ENCODE measurements at regions not wholly inside any gene's neighbourhood (a gene's known extent, or its start where the extent isn't known, plus 50 kb on each side); places are given as distances from the start of the nearest gene placed in this dataset.
"Not testable (repeated sequence)": the region's sequence is repeated elsewhere in the genome, so short reads cannot be mapped to it uniquely, and the experiment has no call there.

DNA sequence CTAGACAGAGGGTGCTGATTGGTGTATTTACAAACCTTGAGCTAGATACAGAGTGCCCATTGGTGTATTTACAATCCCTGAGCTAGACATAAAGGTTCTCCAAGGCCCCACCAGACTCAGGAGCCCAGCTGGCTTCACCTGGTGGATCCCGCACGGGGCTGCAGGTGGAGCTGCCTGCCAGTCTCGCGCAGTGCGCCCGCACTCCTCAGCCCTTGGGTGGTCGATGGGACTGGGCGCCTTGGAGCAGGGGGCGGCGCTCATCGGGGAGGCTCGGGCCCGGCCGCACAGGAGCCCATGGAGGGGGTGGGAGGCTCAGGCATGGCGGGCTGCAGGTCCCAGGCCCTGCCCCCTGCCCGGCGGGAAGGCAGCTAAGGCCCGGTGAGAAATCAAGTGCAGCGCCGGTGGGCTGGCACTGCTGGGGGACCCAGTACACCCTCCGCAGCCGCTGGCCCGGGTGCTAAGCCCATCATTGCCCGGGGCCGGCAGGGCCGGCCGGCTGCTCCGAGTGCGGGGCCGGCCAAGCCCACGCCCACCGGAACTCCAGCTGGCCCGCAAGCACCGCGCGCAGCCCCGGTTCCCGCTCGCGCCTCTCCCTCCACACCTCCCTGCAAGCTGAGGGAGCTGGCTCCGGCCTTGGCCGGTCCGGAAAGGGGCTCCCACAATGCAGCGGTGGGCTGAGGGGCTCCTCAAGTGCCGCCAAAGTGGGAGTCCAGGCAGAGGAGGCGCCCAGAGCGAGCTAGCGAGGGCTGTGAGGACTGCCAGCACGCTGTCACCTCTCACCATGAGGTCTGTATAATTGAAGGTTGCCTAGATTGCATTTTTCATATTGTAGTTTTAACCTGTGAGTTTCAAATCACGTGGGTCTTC lies 765.4 kb downstream of the TAF11L14 start:
- not testable (repeated sequence) for H4K91ac ChIP-seq (ENCODE audit: low read depth, low read length); H3K9ac ChIP-seq (ENCODE audit: low read length); H4K8ac ChIP-seq (ENCODE audit: low read depth, low read length); H3K36me3 ChIP-seq (ENCODE audit: control insufficient read depth in 1 of 2, insufficient read depth in 2 of 2, low read length in 2 of 2); H3K27me3 ChIP-seq (ENCODE audit: insufficient read depth, low read length); H3K79me2 ChIP-seq (ENCODE audit: control insufficient read depth, insufficient read depth, low read length, poor library complexity); H2BK5ac ChIP-seq (ENCODE audit: low read depth, low read length, poor library complexity); H2AK5ac ChIP-seq (ENCODE audit: low read length); H2BK120ac ChIP-seq (ENCODE audit: insufficient read depth, low read length, poor library complexity); H3K4me3 ChIP-seq (ENCODE audit: low read depth, low read length); H3K4me1 ChIP-seq (ENCODE audit: control insufficient read depth in 1 of 2, insufficient read depth in 2 of 2, low read length in 2 of 2); H4K12ac ChIP-seq (ENCODE audit: low read depth, low read length); H3K23ac ChIP-seq (ENCODE audit: low read length); H3K4me2 ChIP-seq (ENCODE audit: low read length); H3K9me3 ChIP-seq (ENCODE audit: insufficient read depth, low read depth, low read length); H3K27ac ChIP-seq (ENCODE audit: low read depth, low read length); H3K14ac ChIP-seq (ENCODE audit: low read length); H3K18ac ChIP-seq (ENCODE audit: low read length); H2BK12ac ChIP-seq (ENCODE audit: low read length); H2AFZ ChIP-seq (ENCODE audit: insufficient read depth, low read length, poor library complexity); H3K79me1 ChIP-seq (ENCODE audit: low read length); DNase-seq; H3K4ac ChIP-seq (ENCODE audit: low read depth, low read length)
- WGBS (ENCODE audit: extremely low coverage, insufficient coverage, insufficient read length), result no CpG with 5 or more reads among the region's 50 CpGs

DNA sequence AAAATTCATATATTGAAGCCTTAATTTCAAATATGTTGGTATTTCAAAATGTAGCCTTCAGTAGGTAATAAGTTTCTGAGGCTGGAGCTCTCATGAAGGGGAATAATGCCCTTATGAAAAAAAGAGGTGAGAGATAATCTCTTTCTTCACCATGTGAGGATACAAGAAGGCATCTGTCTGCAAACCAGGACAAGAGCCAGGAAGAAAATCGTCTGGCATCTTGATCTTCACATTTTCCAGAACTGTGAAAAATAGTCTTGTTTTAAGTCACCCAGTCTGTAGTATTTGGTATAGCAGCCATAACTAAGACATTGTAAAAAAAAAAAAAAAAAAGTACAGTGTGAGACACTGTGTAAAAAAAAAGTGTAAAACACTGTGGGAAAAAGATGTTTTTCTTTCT lies 768.9 kb downstream of the TAF11L14 start:
- no CpG with 5 or more reads among the region's 1 CpG for WGBS (ENCODE audit: extremely low coverage, insufficient coverage, insufficient read length)
- no peak overlapping the region for H4K12ac ChIP-seq (ENCODE audit: low read depth, low read length)

DNA sequence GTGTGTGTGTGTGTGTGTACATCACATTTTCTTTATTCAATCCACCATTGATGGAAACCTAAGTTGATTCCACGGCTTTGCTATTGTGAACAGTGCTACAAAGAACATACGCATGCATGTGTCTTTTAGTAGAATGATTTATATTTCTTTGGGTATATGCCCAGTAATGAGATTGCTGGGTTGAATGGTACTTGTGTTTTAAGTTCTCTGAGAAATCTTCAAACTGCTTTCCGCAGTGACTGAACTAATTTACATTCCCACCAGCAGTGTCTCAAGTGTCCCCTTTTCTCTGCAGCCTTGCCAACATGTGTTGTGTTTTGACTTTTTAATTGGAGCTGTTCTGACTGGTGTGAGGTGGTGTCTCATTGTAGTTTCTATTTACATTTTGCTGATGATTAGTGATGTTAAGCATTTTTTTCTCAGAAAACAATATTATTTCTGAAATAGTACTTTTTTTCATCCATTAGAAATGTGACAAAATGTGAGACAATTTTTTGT lies 769.7 kb downstream of the TAF11L14 start:
- Histone ChIP-seq H3K4me1 (ENCODE audit: control insufficient read depth in 1 of 2, insufficient read depth in 2 of 2, low read length in 2 of 2) (no peaks in the 10 kb centered on the region), H2BK5ac (ENCODE audit: low read depth, low read length, poor library complexity) (no peak overlapping the region), H3K18ac (ENCODE audit: low read length) (no peak overlapping the region), H3K36me3 (ENCODE audit: control insufficient read depth in 1 of 2, insufficient read depth in 2 of 2, low read length in 2 of 2) (no peaks in the 10 kb centered on the region), H4K91ac (ENCODE audit: low read depth, low read length) (no peak overlapping the region), H3K79me1 (ENCODE audit: low read length) (no peaks in the 10 kb centered on the region), H3K4me3 (ENCODE audit: low read depth, low read length) (no peak overlapping the region), H2BK120ac (ENCODE audit: insufficient read depth, low read length, poor library complexity) (no peak overlapping the region), H2AFZ (ENCODE audit: insufficient read depth, low read length, poor library complexity) (no peak overlapping the region), H4K8ac (ENCODE audit: low read depth, low read length) (no peak overlapping the region), H3K9ac (ENCODE audit: low read length) (no peak overlapping the region), H2AK5ac (ENCODE audit: low read length) (no peak overlapping the region), H3K9me3 (ENCODE audit: insufficient read depth, low read depth, low read length) (no peaks in the 10 kb centered on the region), H3K14ac (ENCODE audit: low read length) (no peak overlapping the region), H3K27me3 (ENCODE audit: insufficient read depth, low read length) (no peaks in the 10 kb centered on the region), H3K4ac (ENCODE audit: low read depth, low read length) (no peak overlapping the region), H3K27ac (ENCODE audit: low read depth, low read length) (no peak overlapping the region), H2BK12ac (ENCODE audit: low read length) (no peak overlapping the region), H4K12ac (ENCODE audit: low read depth, low read length) (no peak overlapping the region), H3K79me2 (ENCODE audit: control insufficient read depth, insufficient read depth, low read length, poor library complexity) (no peaks in the 10 kb centered on the region), H3K4me2 (ENCODE audit: low read length) (no peak overlapping the region), H3K23ac (ENCODE audit: low read length) (no peak overlapping the region)
- WGBS (ENCODE audit: extremely low coverage, insufficient coverage, insufficient read length), result no CpG with 5 or more reads among the region's 3 CpGs
- DNase-seq, result no peak

More for the DNA sequence above, 768.9 kb downstream of the TAF11L14 start:
- Histone ChIP-seq H2AK5ac (ENCODE audit: low read length) (no peak overlapping the region), H4K8ac (ENCODE audit: low read depth, low read length) (no peak overlapping the region), H3K4me3 (ENCODE audit: low read depth, low read length) (no peak overlapping the region), H3K79me2 (ENCODE audit: control insufficient read depth, insufficient read depth, low read length, poor library complexity) (no peaks in the 10 kb centered on the region), H3K4me2 (ENCODE audit: low read length) (no peak overlapping the region), H3K27ac (ENCODE audit: low read depth, low read length) (no peak overlapping the region), H3K9me3 (ENCODE audit: insufficient read depth, low read depth, low read length) (no peaks in the 10 kb centered on the region), H2AFZ (ENCODE audit: insufficient read depth, low read length, poor library complexity) (no peak overlapping the region), H2BK12ac (ENCODE audit: low read length) (no peak overlapping the region), H4K91ac (ENCODE audit: low read depth, low read length) (no peak overlapping the region), H3K18ac (ENCODE audit: low read length) (no peak overlapping the region), H3K79me1 (ENCODE audit: low read length) (no peaks in the 10 kb centered on the region), H3K9ac (ENCODE audit: low read length) (no peak overlapping the region), H3K27me3 (ENCODE audit: insufficient read depth, low read length) (no peaks in the 10 kb centered on the region), H2BK120ac (ENCODE audit: insufficient read depth, low read length, poor library complexity) (no peak overlapping the region), H2BK5ac (ENCODE audit: low read depth, low read length, poor library complexity) (no peak overlapping the region), H3K4me1 (ENCODE audit: control insufficient read depth in 1 of 2, insufficient read depth in 2 of 2, low read length in 2 of 2) (no peaks in the 10 kb centered on the region), H3K14ac (ENCODE audit: low read length) (no peak overlapping the region), H3K23ac (ENCODE audit: low read length) (no peak overlapping the region), H3K36me3 (ENCODE audit: control insufficient read depth in 1 of 2, insufficient read depth in 2 of 2, low read length in 2 of 2) (no peaks in the 10 kb centered on the region), H3K4ac (ENCODE audit: low read depth, low read length) (no peak overlapping the region)
- no peak for DNase-seq

DNA sequence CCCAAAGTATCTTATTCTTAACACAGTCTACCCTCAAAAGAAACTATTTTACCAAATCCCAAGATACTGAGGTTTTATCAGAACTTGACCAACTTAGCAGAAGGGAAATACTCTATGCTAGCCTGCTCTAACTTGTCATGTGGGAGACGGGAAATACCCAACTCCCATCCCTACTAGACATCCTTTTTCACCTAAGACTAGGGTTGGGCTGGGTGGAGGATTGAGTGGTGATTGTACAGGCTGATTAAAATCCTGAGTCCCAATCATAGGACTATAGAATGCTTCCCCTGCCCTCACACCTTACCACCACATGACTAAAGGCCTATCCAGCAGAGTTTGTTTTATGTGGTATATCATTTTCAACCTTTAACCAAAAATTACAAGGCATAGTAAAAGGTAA lies 786.5 kb downstream of the TAF11L14 start:
- H3K36me3 ChIP-seq (ENCODE audit: control insufficient read depth in 1 of 2, insufficient read depth in 2 of 2, low read length in 2 of 2), result no peaks in the 10 kb centered on the region
- H3K23ac ChIP-seq (ENCODE audit: low read length), result no peak overlapping the region
- no peak overlapping the region for H2AFZ ChIP-seq (ENCODE audit: insufficient read depth, low read length, poor library complexity)
- H3K4me1 ChIP-seq (ENCODE audit: control insufficient read depth in 1 of 2, insufficient read depth in 2 of 2, low read length in 2 of 2), result no peaks in the 10 kb centered on the region
- no peaks in the 10 kb centered on the region for H3K79me2 ChIP-seq (ENCODE audit: control insufficient read depth, insufficient read depth, low read length, poor library complexity)
- H2BK12ac ChIP-seq (ENCODE audit: low read length), result no peak overlapping the region
- no peak overlapping the region for H4K12ac ChIP-seq (ENCODE audit: low read depth, low read length)
- no peak overlapping the region for H3K27ac ChIP-seq (ENCODE audit: low read depth, low read length)
- H4K8ac ChIP-seq (ENCODE audit: low read depth, low read length), result no peak overlapping the region
- no peak overlapping the region for H4K91ac ChIP-seq (ENCODE audit: low read depth, low read length)
- H3K4ac ChIP-seq (ENCODE audit: low read depth, low read length), result no peak overlapping the region
- no peak overlapping the region for H2AK5ac ChIP-seq (ENCODE audit: low read length)
- no peak overlapping the region for H3K14ac ChIP-seq (ENCODE audit: low read length)
- no peaks in the 10 kb centered on the region for H3K27me3 ChIP-seq (ENCODE audit: insufficient read depth, low read length)
- H2BK120ac ChIP-seq (ENCODE audit: insufficient read depth, low read length, poor library complexity), result no peak overlapping the region
- H3K4me3 ChIP-seq (ENCODE audit: low read depth, low read length), result no peak overlapping the region
- H3K79me1 ChIP-seq (ENCODE audit: low read length), result no peaks in the 10 kb centered on the region
- H2BK5ac ChIP-seq (ENCODE audit: low read depth, low read length, poor library complexity), result no peak overlapping the region
- H3K4me2 ChIP-seq (ENCODE audit: low read length), result no peak overlapping the region
- H3K9ac ChIP-seq (ENCODE audit: low read length), result no peak overlapping the region
- no peak overlapping the region for H3K18ac ChIP-seq (ENCODE audit: low read length)
- no CpG with 5 or more reads among the region's 1 CpG for WGBS (ENCODE audit: extremely low coverage, insufficient coverage, insufficient read length)
- no peaks in the 10 kb centered on the region for H3K9me3 ChIP-seq (ENCODE audit: insufficient read depth, low read depth, low read length)
- DNase-seq, result no peak

Data from trophoblast cell (in vitro differentiated cells and primary cell).